ENCODE measurements at regions not wholly inside any gene's neighbourhood (a gene's known extent, or its start where the extent isn't known, plus 50 kb on each side); places are given as distances from the start of the nearest gene placed in this dataset.

- no peaks in the 10 kb centered on the region for H3K79me2 ChIP-seq (ENCODE audit: insufficient read depth, low read length)
- H3K27ac ChIP-seq (ENCODE audit: low read depth, low read length) = no peak overlapping the region
- no peaks in the 10 kb centered on the region for H3K27me3 ChIP-seq (ENCODE audit: insufficient read depth, low read length)
- no peak overlapping the region for H2AFZ ChIP-seq (ENCODE audit: low read length)
- no peaks in the 10 kb centered on the region for H3K4me1 ChIP-seq (ENCODE audit: insufficient read depth, low read length)
- no peak for DNase-seq (ENCODE audit: insufficient read length, low spot score, missing footprints)
- no peak for TF ChIP-seq CTCF (IDR thresholded peaks at IDR 0.05; ENCODE audit: extremely low read depth, low read depth, low read length)
- no peaks in the 10 kb centered on the region for H3K9me3 ChIP-seq (ENCODE audit: low read depth, low read length)
- no peaks in the 10 kb centered on the region for H3K36me3 ChIP-seq (ENCODE audit: insufficient read depth, low read length)
- no peaks in the 10 kb centered on the region for H4K20me1 ChIP-seq (ENCODE audit: insufficient read depth, low read length)
- no peak overlapping the region for H3K4me3 ChIP-seq (ENCODE audit: insufficient read depth, low read length)
- H3K4me2 ChIP-seq (ENCODE audit: insufficient read depth, low read length) = no peak overlapping the region
Observed at GRCh38 chr3:168964736-168965135, 698.8 kb downstream of the MECOM start.

- Histone ChIP-seq H3K4me3 (ENCODE audit: insufficient read depth, low read length) (no peak overlapping the region), H3K27me3 (ENCODE audit: insufficient read depth, low read length) (peaks cover 2% of the 10 kb centered on the region), H3K4me1 (ENCODE audit: insufficient read depth, low read length) (no peaks in the 10 kb centered on the region), H2AFZ (ENCODE audit: low read length) (no peak overlapping the region), H3K4me2 (ENCODE audit: insufficient read depth, low read length) (no peak overlapping the region), H3K79me2 (ENCODE audit: insufficient read depth, low read length) (no peaks in the 10 kb centered on the region), H3K27ac (ENCODE audit: low read depth, low read length) (no peak overlapping the region), H3K36me3 (ENCODE audit: insufficient read depth, low read length) (no peaks in the 10 kb centered on the region), H3K9me3 (ENCODE audit: low read depth, low read length) (no peaks in the 10 kb centered on the region), H4K20me1 (ENCODE audit: insufficient read depth, low read length) (no peaks in the 10 kb centered on the region)
- DNase-seq (ENCODE audit: insufficient read length, low spot score, missing footprints) = no peak
- no peak for TF ChIP-seq CTCF (IDR thresholded peaks at IDR 0.05; ENCODE audit: extremely low read depth, low read depth, low read length)
Observed at GRCh38 chr3:168961271-168961670, 702.2 kb downstream of the MECOM start.

- DNase-seq (ENCODE audit: insufficient read length, low spot score, missing footprints) = no peak
- no peak overlapping the region for H3K4me2 ChIP-seq (ENCODE audit: insufficient read depth, low read length)
- no peaks in the 10 kb centered on the region for H3K4me1 ChIP-seq (ENCODE audit: insufficient read depth, low read length)
- H2AFZ ChIP-seq (ENCODE audit: low read length) = no peak overlapping the region
- no peak for TF ChIP-seq CTCF (IDR thresholded peaks at IDR 0.05; ENCODE audit: extremely low read depth, low read depth, low read length)
- no peaks in the 10 kb centered on the region for H4K20me1 ChIP-seq (ENCODE audit: insufficient read depth, low read length)
- no peaks in the 10 kb centered on the region for H3K9me3 ChIP-seq (ENCODE audit: low read depth, low read length)
- H3K36me3 ChIP-seq (ENCODE audit: insufficient read depth, low read length) = no peaks in the 10 kb centered on the region
- H3K27me3 ChIP-seq (ENCODE audit: insufficient read depth, low read length) = peaks cover 2% of the 10 kb centered on the region
- no peak overlapping the region for H3K27ac ChIP-seq (ENCODE audit: low read depth, low read length)
- H3K79me2 ChIP-seq (ENCODE audit: insufficient read depth, low read length) = no peaks in the 10 kb centered on the region
- H3K4me3 ChIP-seq (ENCODE audit: insufficient read depth, low read length) = no peak overlapping the region
Observed at GRCh38 chr3:168959731-168960130, 703.8 kb downstream of the MECOM start.

- H2AFZ ChIP-seq (ENCODE audit: low read length) = no peak overlapping the region
- no peak overlapping the region for H3K27ac ChIP-seq (ENCODE audit: low read depth, low read length)
- no peaks in the 10 kb centered on the region for H3K79me2 ChIP-seq (ENCODE audit: insufficient read depth, low read length)
- TF ChIP-seq CTCF (IDR thresholded peaks at IDR 0.05; ENCODE audit: extremely low read depth, low read depth, low read length) = no peak
- H3K9me3 ChIP-seq (ENCODE audit: low read depth, low read length) = no peaks in the 10 kb centered on the region
- H4K20me1 ChIP-seq (ENCODE audit: insufficient read depth, low read length) = no peaks in the 10 kb centered on the region
- DNase-seq (ENCODE audit: insufficient read length, low spot score, missing footprints) = no peak
- H3K4me3 ChIP-seq (ENCODE audit: insufficient read depth, low read length) = no peak overlapping the region
- H3K27me3 ChIP-seq (ENCODE audit: insufficient read depth, low read length) = peaks cover 2% of the 10 kb centered on the region
- no peak overlapping the region for H3K4me2 ChIP-seq (ENCODE audit: insufficient read depth, low read length)
- no peaks in the 10 kb centered on the region for H3K36me3 ChIP-seq (ENCODE audit: insufficient read depth, low read length)
- H3K4me1 ChIP-seq (ENCODE audit: insufficient read depth, low read length) = no peaks in the 10 kb centered on the region
Observed at GRCh38 chr3:168958466-168958865, 705.0 kb downstream of the MECOM start.
